ENCODE measurements at regions not wholly inside any gene's neighbourhood (a gene's known extent, or its start where the extent isn't known, plus 50 kb on each side); places are given as distances from the start of the nearest gene placed in this dataset.

- TF ChIP-seq ELK1 (IDR thresholded peaks at IDR 0.05; ENCODE audit: low read depth, low read length) (no peak), CTCF (IDR thresholded peaks at IDR 0.05) (no peak), EP300 (IDR thresholded peaks at IDR 0.05) (no peak), REST (IDR thresholded peaks at IDR 0.05) (no peak)
Measured at GRCh38 chr2:176979981-176980710, 232.4 kb upstream of the HNRNPA3 start.

All from A549 (cell line).